ENCODE measurements at regions not wholly inside any gene's neighbourhood (a gene's known extent, or its start where the extent isn't known, plus 50 kb on each side); places are given as distances from the start of the nearest gene placed in this dataset.

- DNase-seq, result no peak
Observed at GRCh38 chr10:10967581-10968256, 50.0 kb upstream of the CELF2 start.

All from T-helper 1 cell (primary cell).